ENCODE measurements at regions not wholly inside any gene's neighbourhood (a gene's known extent, or its start where the extent isn't known, plus 50 kb on each side); places are given as distances from the start of the nearest gene placed in this dataset.

- no peak for TF ChIP-seq CTCF (IDR thresholded peaks at IDR 0.05; ENCODE audit: extremely low read depth in 1 of 2, insufficient read depth in 1 of 2, low read depth in 1 of 2, low read length in 2 of 2)
- no peak for TF ChIP-seq EZH2 (IDR thresholded peaks at IDR 0.05; ENCODE audit: borderline replicate concordance, low read depth, low read length, severe bottlenecking)
- no peak for TF ChIP-seq FOS (IDR thresholded peaks at IDR 0.05; ENCODE audit: borderline replicate concordance, insufficient read depth, low read length)
- no peak for TF ChIP-seq POLR2A (IDR thresholded peaks at IDR 0.05; ENCODE audit: low read depth, low read length)
- TF ChIP-seq POLR2AphosphoS5 (IDR thresholded peaks at IDR 0.05; ENCODE audit: insufficient read depth, low read depth, low read length), result no peak
- no peak for TF ChIP-seq GATA2 (IDR thresholded peaks at IDR 0.05; ENCODE audit: insufficient read depth, insufficient read length, low read depth, low read length)
- TF ChIP-seq MAX (IDR thresholded peaks at IDR 0.05; ENCODE audit: insufficient read depth, insufficient read length), result no peak
- TF ChIP-seq MYC (IDR thresholded peaks at IDR 0.05; ENCODE audit: low read depth, low read length), result no peak
Measured at GRCh38 chr12:115295886-115296285, 611.9 kb upstream of the TBX3 start.

All from endothelial cell of umbilical vein (primary cell).